ENCODE measurements at regions not wholly inside any gene's neighbourhood (a gene's known extent, or its start where the extent isn't known, plus 50 kb on each side); places are given as distances from the start of the nearest gene placed in this dataset.

- TF ChIP-seq EZH2 (IDR thresholded peaks at IDR 0.05; ENCODE audit: low read length, unreplicated experiment) (no peak), CTCF (conservative IDR thresholded peaks at IDR 0.05; ENCODE audit: low read depth, low read length) (no peak), EZH2phosphoT487 (IDR thresholded peaks at IDR 0.05; ENCODE audit: borderline replicate concordance, low read length) (no peak)
These were observed 78.7 kb downstream of the MBD3L1 start for GRCh38 chr19:8910775-8911414.
